CD14-positive monocyte (primary cell): ENCODE measurements at regions not wholly inside any gene's neighbourhood (a gene's known extent, or its start where the extent isn't known, plus 50 kb on each side); places are given as distances from the start of the nearest gene placed in this dataset.

Experiments used
- DNase-seq, 3 donors: peaks; one replicate each; pipeline ENCODE4 v3.0.0-alpha.2; 2011 to 2022
- H2AFZ ChIP-seq: 2 replicates; pipeline ENCODE4 v1.6.0; 2012; ENCODE audit warnings: mild to moderate bottlenecking, low read depth, low read length, inconsistent platforms; ENCODE audit not compliant: insufficient read depth, poor library complexity, severe bottlenecking
- H3K27ac ChIP-seq, 2 donors: 1 replicate in 1 of 2; 2 replicates in 1 of 2; pipeline ENCODE4 v1.5.1; 2012 to 2013; ENCODE audit warnings: low read length in 2 of 2, control low read depth in 1 of 2, inconsistent platforms in 1 of 2, low read depth in 1 of 2, mild to moderate bottlenecking in 1 of 2
- H3K27me3 ChIP-seq, 2 donors: one replicate each; pipeline versions ENCODE4 v1.6.0 to v1.6.1; 2011 to 2013; ENCODE audit warnings: low read length in 2 of 2; ENCODE audit not compliant: control insufficient read depth in 2 of 2, insufficient read depth in 2 of 2
- H3K36me3 ChIP-seq, 2 donors: replicated peaks in 1 of 2; 1 replicate in 1 of 2; 2 replicates in 1 of 2; pipeline versions ENCODE4 v1.5.1 to v1.6.1; 2012 to 2013; ENCODE audit warnings: low read length in 2 of 2, control low read depth in 1 of 2, inconsistent platforms in 1 of 2, mild to moderate bottlenecking in 1 of 2; ENCODE audit not compliant: insufficient read depth in 2 of 2, control insufficient read depth in 1 of 2
- H3K4me1 ChIP-seq, 2 donors: 1 replicate in 1 of 2; 2 replicates in 1 of 2; pipeline versions ENCODE4 v1.5.1 to v1.6.1; 2012 to 2013; ENCODE audit warnings: low read length in 2 of 2, control low read depth in 1 of 2, inconsistent platforms in 1 of 2, mild to moderate bottlenecking in 1 of 2, moderate library complexity in 1 of 2; ENCODE audit not compliant: insufficient read depth in 2 of 2, control insufficient read depth in 1 of 2
- H3K4me2 ChIP-seq: replicated peaks from 2 replicates; pipeline ENCODE3; 2012; ENCODE audit warnings: low read length, moderate library complexity, mild to moderate bottlenecking; ENCODE audit not compliant: poor library complexity, severe bottlenecking; ENCODE audit errors: extremely low read depth
- H3K4me3 ChIP-seq, 3 experiments: fragments of 200-600 bp in 1 of 3; sonication (generic) in 1 of 3; replicated peaks in 1 of 3; 1 replicate in 2 of 3; 2 replicates in 1 of 3; pipeline ENCODE4 v1.5.1; 2011 to 2013; ENCODE audit warnings: low read length in 3 of 3, mild to moderate bottlenecking in 3 of 3, control low read depth in 2 of 3, low read depth in 2 of 3, inconsistent platforms in 1 of 3, moderate library complexity in 1 of 3
- H3K79me2 ChIP-seq: 2 replicates; pipeline ENCODE4 v1.6.0; 2012; ENCODE audit warnings: mild to moderate bottlenecking, control low read depth, inconsistent platforms, low read length, moderate library complexity; ENCODE audit not compliant: insufficient read depth
- H3K9ac ChIP-seq: 2 replicates; pipeline ENCODE4 v1.6.0; 2017; ENCODE audit warnings: low read length, mild to moderate bottlenecking; ENCODE audit not compliant: insufficient read depth, poor library complexity, severe bottlenecking
- H3K9me3 ChIP-seq, 2 donors: replicated peaks in 1 of 2; 1 replicate in 1 of 2; 2 replicates in 1 of 2; pipeline versions ENCODE4 v1.5.1 to v1.6.1; 2012 to 2013; ENCODE audit warnings: low read length in 2 of 2, control low read depth in 1 of 2; ENCODE audit not compliant: control insufficient read depth in 1 of 2, insufficient read depth in 1 of 2
- H4K20me1 ChIP-seq: 2 replicates; pipeline ENCODE4 v1.6.0; 2012; ENCODE audit warnings: mild to moderate bottlenecking, low read length, control low read depth, moderate library complexity; ENCODE audit not compliant: insufficient read depth
- H3K27ac Mint-ChIP-seq, 7 donors: one replicate each; pipeline ENCODE4 v1.8.0; 2020; ENCODE audit warnings: mild to moderate bottlenecking in 7 of 7, mixed read lengths in 7 of 7, moderate library complexity in 6 of 7, inconsistent platforms in 2 of 7
- H3K27me3 Mint-ChIP-seq, 3 donors: one replicate each; pipeline ENCODE4 v1.8.0; 2021 to 2022; ENCODE audit warnings: low read depth in 3 of 3, mild to moderate bottlenecking in 3 of 3, mixed read lengths in 3 of 3, moderate library complexity in 3 of 3, inconsistent platforms in 1 of 3
- H3K36me3 Mint-ChIP-seq, 2 donors: one replicate each; pipeline ENCODE4 v1.8.0; 2020; ENCODE audit warnings: mixed read lengths in 2 of 2, inconsistent platforms in 1 of 2, mild to moderate bottlenecking in 1 of 2
- H3K4me1 Mint-ChIP-seq: one replicate; pipeline ENCODE4 v1.8.0; 2020; ENCODE audit warnings: mild to moderate bottlenecking, mixed read lengths
- H3K4me3 Mint-ChIP-seq, 2 donors: one replicate each; pipeline ENCODE4 v1.8.0; 2020; ENCODE audit warnings: mild to moderate bottlenecking in 2 of 2, mixed read lengths in 2 of 2, moderate library complexity in 1 of 2
- H3K9me3 Mint-ChIP-seq, 7 donors: one replicate each; pipeline ENCODE4 v1.8.0; 2020 to 2022; ENCODE audit warnings: mixed read lengths in 7 of 7, mild to moderate bottlenecking in 6 of 7, moderate library complexity in 6 of 7, inconsistent platforms in 2 of 7
- CTCF ChIP-seq: fragments of 200-600 bp; IDR thresholded peaks from one replicate; pipeline ENCODE4 v1.8.0; 2022; ENCODE audit warnings: antibody characterized with exemption, mild to moderate bottlenecking
- whole genome bisulfite sequencing: methylation state at CpG from one replicate; pipeline ENCODE4 v1.1.5; 2013; ENCODE audit warnings: missing lambda C conversion rate; ENCODE audit not compliant: insufficient coverage; 5-methylcytosine and 5-hydroxymethylcytosine counted together
- intact Hi-C, 2 donors: fragments of 100-400 bp; cut with micrococcal nuclease; formaldehyde crosslinking; loops; one replicate each; pipeline versions ENCODE4 v1.15.0 to v1.15.1; 2023

DNA sequence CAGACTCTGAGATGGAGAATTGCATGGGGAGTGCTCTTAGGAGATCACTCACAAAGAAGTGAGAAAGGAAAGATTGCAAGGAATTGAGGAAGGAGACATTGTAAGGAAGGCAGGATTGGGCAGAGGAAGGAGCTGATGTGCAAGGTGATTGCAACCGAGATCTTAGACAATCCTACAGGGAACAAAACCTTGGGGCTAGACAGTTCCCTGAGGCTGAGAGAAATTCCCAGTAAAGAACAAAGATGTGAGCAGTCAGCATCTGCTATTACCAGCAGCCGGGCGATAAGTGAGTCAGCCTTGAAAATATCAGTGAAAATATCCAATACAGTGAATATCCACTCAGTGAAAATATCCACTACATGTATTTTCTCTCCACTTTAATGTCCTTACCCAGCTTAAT lies 143.6 kb upstream of the TBC1D5 start:
- Histone ChIP-seq H3K4me3 (no peak overlapping the region), H3K36me3 (no peaks in the 10 kb centered on the region), H3K27me3 (no peaks in the 10 kb centered on the region), H2AFZ (no peak overlapping the region), H3K9ac (no peak overlapping the region), H4K20me1 (no peaks in the 10 kb centered on the region), H3K4me1 (no peaks in the 10 kb centered on the region), H3K4me2 (no peak overlapping the region), H3K9me3 (no peaks in the 10 kb centered on the region), H3K79me2 (no peaks in the 10 kb centered on the region), H3K27ac (no peak overlapping the region)
- no peaks in the 10 kb centered on the region for H3K4me1 Mint-ChIP-seq
- intact Hi-C loops = no loop called here
- DNase-seq = no peak
- no peaks in the 10 kb centered on the region for H3K36me3 Mint-ChIP-seq
- no peaks in the 10 kb centered on the region for H3K9me3 Mint-ChIP-seq
- TF ChIP-seq CTCF = no peak
- WGBS = 100% methylated on average over 3 of the region's 3 CpGs
- H3K27ac Mint-ChIP-seq = no peak overlapping the region
- no peak overlapping the region for H3K4me3 Mint-ChIP-seq
- no peaks in the 10 kb centered on the region for H3K27me3 Mint-ChIP-seq

- no peak for TF ChIP-seq CTCF
- Mint-ChIP-seq H3K4me3 (no peak overlapping the region), H3K27me3 (no peaks in the 10 kb centered on the region), H3K27ac (no peak overlapping the region), H3K9me3 (no peaks in the 10 kb centered on the region), H3K4me1 (no peaks in the 10 kb centered on the region), H3K36me3 (no peaks in the 10 kb centered on the region)
- H3K4me2 ChIP-seq = no peak overlapping the region
- no peak overlapping the region for H3K4me3 ChIP-seq
- no peak overlapping the region for H3K9ac ChIP-seq
- DNase-seq = no peak
- H2AFZ ChIP-seq = no peak overlapping the region
- no peaks in the 10 kb centered on the region for H3K9me3 ChIP-seq
- H4K20me1 ChIP-seq = no peaks in the 10 kb centered on the region
- H3K27me3 ChIP-seq = no peaks in the 10 kb centered on the region
- H3K4me1 ChIP-seq = no peaks in the 10 kb centered on the region
- WGBS = 83% methylated on average over 1 of the region's 2 CpGs
- intact Hi-C loops = no loop called here
- no peak overlapping the region for H3K27ac ChIP-seq
- H3K79me2 ChIP-seq = no peaks in the 10 kb centered on the region
- H3K36me3 ChIP-seq = no peaks in the 10 kb centered on the region
These were observed 140.6 kb upstream of the TBC1D5 start for GRCh38 chr3:17882981-17883380.
